ENCODE measurements at regions not wholly inside any gene's neighbourhood (a gene's known extent, or its start where the extent isn't known, plus 50 kb on each side); places are given as distances from the start of the nearest gene placed in this dataset.

GRCh38 chr3:40793730-40794129 is 269.0 kb downstream of the ZNF621 start:
- no peak for DNase-seq (ENCODE audit: low read depth in 4 of 4, low spot score in 3 of 4)

- DNase-seq (ENCODE audit: low read depth in 4 of 4, low spot score in 3 of 4), result no peak
These were observed 275.6 kb downstream of the ZNF621 start for GRCh38 chr3:40800343-40800742.

- no peak for DNase-seq (ENCODE audit: low read depth in 4 of 4, low spot score in 3 of 4)
These were observed 276.6 kb downstream of the ZNF621 start for GRCh38 chr3:40801284-40801741.

GRCh38 chr3:40803311-40803710 is 278.6 kb downstream of the ZNF621 start:
- DNase-seq (ENCODE audit: low read depth in 4 of 4, low spot score in 3 of 4), result no peak

- DNase-seq (ENCODE audit: low read depth in 4 of 4, low spot score in 3 of 4), result no peak
These were observed 280.7 kb downstream of the ZNF621 start for GRCh38 chr3:40805456-40805855.

- no peak for DNase-seq (ENCODE audit: low read depth in 4 of 4, low spot score in 3 of 4)
These were observed 286.1 kb downstream of the ZNF621 start for GRCh38 chr3:40810813-40811212.

- no peak for DNase-seq (ENCODE audit: low read depth in 4 of 4, low spot score in 3 of 4)
These were observed 292.3 kb downstream of the ZNF621 start for GRCh38 chr3:40817017-40817416.

GRCh38 chr3:40821315-40821714 is 296.6 kb downstream of the ZNF621 start:
- no peak for DNase-seq (ENCODE audit: low read depth in 4 of 4, low spot score in 3 of 4)

- no peak for DNase-seq (ENCODE audit: low read depth in 4 of 4, low spot score in 3 of 4)
These were observed 302.5 kb downstream of the ZNF621 start for GRCh38 chr3:40827226-40827625.

GRCh38 chr3:40827942-40828688 is 303.4 kb downstream of the ZNF621 start:
- DNase-seq (ENCODE audit: low read depth in 4 of 4, low spot score in 3 of 4), result no peak

GRCh38 chr3:40828741-40829415 is 304.1 kb downstream of the ZNF621 start:
- DNase-seq (ENCODE audit: low read depth in 4 of 4, low spot score in 3 of 4), result no peak

GRCh38 chr3:40829876-40830275 is 305.1 kb downstream of the ZNF621 start:
- DNase-seq (ENCODE audit: low read depth in 4 of 4, low spot score in 3 of 4), result no peak

- no peak for DNase-seq (ENCODE audit: low read depth in 4 of 4, low spot score in 3 of 4)
These were observed 312.5 kb downstream of the ZNF621 start for GRCh38 chr3:40837300-40837699.

GRCh38 chr3:40841131-40841530 is 316.4 kb downstream of the ZNF621 start:
- no peak for DNase-seq (ENCODE audit: low read depth in 4 of 4, low spot score in 3 of 4)

GRCh38 chr3:40841570-40842109 is 316.9 kb downstream of the ZNF621 start:
- no peak for DNase-seq (ENCODE audit: low read depth in 4 of 4, low spot score in 3 of 4)

GRCh38 chr3:40842714-40843113 is 318.0 kb downstream of the ZNF621 start:
- DNase-seq (ENCODE audit: low read depth in 4 of 4, low spot score in 3 of 4), result no peak

GRCh38 chr3:40843208-40843624 is 318.5 kb downstream of the ZNF621 start:
- no peak for DNase-seq (ENCODE audit: low read depth in 4 of 4, low spot score in 3 of 4)

- no peak for DNase-seq (ENCODE audit: low read depth in 4 of 4, low spot score in 3 of 4)
These were observed 319.2 kb downstream of the ZNF621 start for GRCh38 chr3:40843851-40844548.

- no peak for DNase-seq (ENCODE audit: low read depth in 4 of 4, low spot score in 3 of 4)
These were observed 320.1 kb downstream of the ZNF621 start for GRCh38 chr3:40844896-40845295.

- no peak for DNase-seq (ENCODE audit: low read depth in 4 of 4, low spot score in 3 of 4)
These were observed 320.7 kb downstream of the ZNF621 start for GRCh38 chr3:40845447-40845846.

- no peak for DNase-seq (ENCODE audit: low read depth in 4 of 4, low spot score in 3 of 4)
These were observed 321.2 kb downstream of the ZNF621 start for GRCh38 chr3:40845916-40846315.

Data from right renal pelvis (tissue), 4 donors.